ENCODE measurements at regions not wholly inside any gene's neighbourhood (a gene's known extent, or its start where the extent isn't known, plus 50 kb on each side); places are given as distances from the start of the nearest gene placed in this dataset.

DNA sequence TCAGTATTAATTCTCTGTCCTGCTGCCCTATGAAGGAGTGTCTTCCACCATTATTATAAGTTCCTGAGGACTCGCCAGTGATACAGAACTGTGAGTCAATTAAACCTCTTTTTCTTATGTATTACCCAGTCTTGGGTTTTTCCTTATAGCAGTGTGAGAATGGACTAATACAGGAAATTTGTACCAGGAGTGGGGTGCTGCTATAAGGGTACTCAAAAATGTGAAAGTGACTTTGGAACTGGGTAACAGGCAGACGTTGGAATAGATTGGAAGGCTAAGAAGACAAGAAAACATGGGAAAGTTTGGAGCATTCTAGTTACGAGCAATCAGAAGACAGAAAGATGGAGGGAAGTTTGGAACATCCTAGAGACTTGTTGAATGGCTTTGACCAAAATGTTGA, 616.7 kb upstream of the EPHA7 start (continued):
- no peak for TF ChIP-seq CEBPB (IDR thresholded peaks at IDR 0.05; ENCODE audit: low read depth)
- TF ChIP-seq EZH2phosphoT487 (IDR thresholded peaks at IDR 0.05; ENCODE audit: borderline replicate concordance), result no peak
- TF ChIP-seq TCF7L2 (IDR thresholded peaks at IDR 0.05; ENCODE audit: borderline replicate concordance, extremely low read depth, insufficient read depth, insufficient read length), result no peak
- TF ChIP-seq, protein P1, sequence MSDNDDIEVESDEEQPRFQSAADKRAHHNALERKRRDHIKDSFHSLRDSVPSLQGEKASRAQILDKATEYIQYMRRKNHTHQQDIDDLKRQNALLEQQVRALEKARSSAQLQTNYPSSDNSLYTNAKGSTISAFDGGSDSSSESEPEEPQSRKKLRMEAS (IDR thresholded peaks at IDR 0.05), result no peak
- no peak for TF ChIP-seq JUND (IDR thresholded peaks at IDR 0.05)
- no peak for TF ChIP-seq ZNF274 (IDR thresholded peaks at IDR 0.05; ENCODE audit: low read depth, low read length)
- TF ChIP-seq POLR2A (IDR thresholded peaks at IDR 0.05; ENCODE audit: borderline replicate concordance, extremely low read depth, insufficient read depth, insufficient read length), result no peak
- TF ChIP-seq, protein P2, sequence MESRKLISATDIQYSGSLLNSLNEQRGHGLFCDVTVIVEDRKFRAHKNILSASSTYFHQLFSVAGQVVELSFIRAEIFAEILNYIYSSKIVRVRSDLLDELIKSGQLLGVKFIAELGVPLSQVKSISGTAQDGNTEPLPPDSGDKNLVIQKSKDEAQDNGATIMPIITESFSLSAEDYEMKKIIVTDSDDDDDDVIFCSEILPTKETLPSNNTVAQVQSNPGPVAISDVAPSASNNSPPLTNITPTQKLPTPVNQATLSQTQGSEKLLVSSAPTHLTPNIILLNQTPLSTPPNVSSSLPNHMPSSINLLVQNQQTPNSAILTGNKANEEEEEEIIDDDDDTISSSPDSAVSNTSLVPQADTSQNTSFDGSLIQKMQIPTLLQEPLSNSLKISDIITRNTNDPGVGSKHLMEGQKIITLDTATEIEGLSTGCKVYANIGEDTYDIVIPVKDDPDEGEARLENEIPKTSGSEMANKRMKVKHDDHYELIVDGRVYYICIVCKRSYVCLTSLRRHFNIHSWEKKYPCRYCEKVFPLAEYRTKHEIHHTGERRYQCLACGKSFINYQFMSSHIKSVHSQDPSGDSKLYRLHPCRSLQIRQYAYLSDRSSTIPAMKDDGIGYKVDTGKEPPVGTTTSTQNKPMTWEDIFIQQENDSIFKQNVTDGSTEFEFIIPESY (IDR thresholded peaks at IDR 0.05; ENCODE audit: extremely low read depth, insufficient replicate concordance, low read length), result no peak
- no peak for TF ChIP-seq EZH2 (IDR thresholded peaks at IDR 0.05)

DNA sequence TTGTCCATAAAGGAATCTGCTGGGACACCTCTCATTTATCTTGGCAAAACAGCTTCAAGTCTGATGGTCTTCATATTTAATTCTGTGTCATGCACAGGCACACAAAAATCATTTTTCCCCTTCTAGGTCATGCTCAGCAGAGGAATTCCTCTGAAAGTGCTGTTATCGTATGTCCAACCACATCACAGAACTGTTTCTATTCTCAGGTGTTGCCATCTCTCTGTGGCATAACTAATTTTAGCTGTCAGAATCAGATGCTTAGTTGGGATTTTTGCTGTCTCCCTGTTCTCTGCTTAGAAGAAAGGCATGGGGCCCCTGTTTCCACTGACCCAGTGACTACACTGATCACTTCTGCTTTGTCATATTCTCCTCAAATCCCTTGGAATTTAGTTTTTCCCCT, 608.0 kb upstream of the EPHA7 start:
- H3K36me3 ChIP-seq (ENCODE audit: control insufficient read depth in 1 of 2, insufficient read depth in 2 of 2, low read length in 2 of 2), result no peaks in the 10 kb centered on the region
- no TSS peak for BruUV-seq (replicated peaks)
- no peaks in the 10 kb centered on the region for H3K27me3 ChIP-seq (ENCODE audit: insufficient read depth, low read length)
- ChIA-PET POLR2A (no interaction called here), CTCF (no interaction called here), RAD21 (ENCODE audit: low non-redundant PET in 1 of 2, low total read pairs in 2 of 2, uncharacterized antibody in 2 of 2, unreplicated experiment in 2 of 2) (no interaction called here)
- no peak overlapping the region for H3K4me3 ChIP-seq (replicated peaks in 1 of 2; ENCODE audit: low read depth in 1 of 2, low read length in 2 of 2)
- intact Hi-C loops (cut with micrococcal nuclease), result no loop called here
- no peaks in the 10 kb centered on the region for H3K9me2 ChIP-seq (ENCODE audit: insufficient read depth)
- H3K4me1 ChIP-seq (ENCODE audit: control insufficient read depth in 1 of 2, insufficient read depth in 2 of 2, low read length in 2 of 2), result no peaks in the 10 kb centered on the region
- no peak overlapping the region for H2AFZ ChIP-seq (ENCODE audit: low read depth, low read length, poor library complexity, severe bottlenecking)
- H3K27ac ChIP-seq (ENCODE audit: low read depth, low read length), result no peak overlapping the region
- H4K20me1 ChIP-seq (ENCODE audit: insufficient read depth), result no peaks in the 10 kb centered on the region
- no peak for DNase-seq (ENCODE audit: low read depth, low spot score)
- H3K9ac ChIP-seq (ENCODE audit: low read length), result no peak overlapping the region
- H3K79me2 ChIP-seq (ENCODE audit: insufficient read depth, low read length), result no peaks in the 10 kb centered on the region
- no peak for ATAC-seq
- H3K9me3 ChIP-seq (ENCODE audit: control insufficient read depth in 1 of 2, insufficient read depth in 1 of 2, low read depth in 1 of 2, low read length in 2 of 2), result peaks cover 6 to 10% of the 10 kb centered on the region in 2 experiments; a peak in 2 of 4 replicates
- H3K4me2 ChIP-seq (ENCODE audit: low read length), result no peak overlapping the region
- TF ChIP-seq JUND (IDR thresholded peaks at IDR 0.05), result no peak
- no peak for TF ChIP-seq EGR1 (IDR thresholded peaks at IDR 0.05; ENCODE audit: low read depth)
- no peak for TF ChIP-seq ZNF274 (IDR thresholded peaks at IDR 0.05; ENCODE audit: low read depth, low read length)
- no peak for TF ChIP-seq RAD21 (IDR thresholded peaks at IDR 0.05; ENCODE audit: low read depth)
- TF ChIP-seq FOSL1 (IDR thresholded peaks at IDR 0.05; ENCODE audit: low read depth), result no peak
- no peak for TF ChIP-seq SRF (IDR thresholded peaks at IDR 0.05; ENCODE audit: low read depth)
- no peak for TF ChIP-seq EZH2phosphoT487 (IDR thresholded peaks at IDR 0.05; ENCODE audit: borderline replicate concordance)
- no peak for TF ChIP-seq CEBPB (IDR thresholded peaks at IDR 0.05; ENCODE audit: low read depth)
- TF ChIP-seq ELF1 (IDR thresholded peaks at IDR 0.05; ENCODE audit: borderline replicate concordance, low read depth), result no peak
- TF ChIP-seq POLR2A (IDR thresholded peaks at IDR 0.05; ENCODE audit: borderline replicate concordance, extremely low read depth, insufficient read depth, insufficient read length), result no peak
- no peak for TF ChIP-seq CBX3 (IDR thresholded peaks at IDR 0.05; ENCODE audit: low read depth)
- TF ChIP-seq, protein P1 (IDR thresholded peaks at IDR 0.05), result no peak
- TF ChIP-seq POLR2AphosphoS5 (IDR thresholded peaks at IDR 0.05; ENCODE audit: low read depth, low read length), result no peak
- TF ChIP-seq, protein P3, sequence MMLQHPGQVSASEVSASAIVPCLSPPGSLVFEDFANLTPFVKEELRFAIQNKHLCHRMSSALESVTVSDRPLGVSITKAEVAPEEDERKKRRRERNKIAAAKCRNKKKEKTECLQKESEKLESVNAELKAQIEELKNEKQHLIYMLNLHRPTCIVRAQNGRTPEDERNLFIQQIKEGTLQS (IDR thresholded peaks at IDR 0.05), result no peak
- no peak for TF ChIP-seq ZFX (IDR thresholded peaks at IDR 0.05)
- TF ChIP-seq, protein P4, sequence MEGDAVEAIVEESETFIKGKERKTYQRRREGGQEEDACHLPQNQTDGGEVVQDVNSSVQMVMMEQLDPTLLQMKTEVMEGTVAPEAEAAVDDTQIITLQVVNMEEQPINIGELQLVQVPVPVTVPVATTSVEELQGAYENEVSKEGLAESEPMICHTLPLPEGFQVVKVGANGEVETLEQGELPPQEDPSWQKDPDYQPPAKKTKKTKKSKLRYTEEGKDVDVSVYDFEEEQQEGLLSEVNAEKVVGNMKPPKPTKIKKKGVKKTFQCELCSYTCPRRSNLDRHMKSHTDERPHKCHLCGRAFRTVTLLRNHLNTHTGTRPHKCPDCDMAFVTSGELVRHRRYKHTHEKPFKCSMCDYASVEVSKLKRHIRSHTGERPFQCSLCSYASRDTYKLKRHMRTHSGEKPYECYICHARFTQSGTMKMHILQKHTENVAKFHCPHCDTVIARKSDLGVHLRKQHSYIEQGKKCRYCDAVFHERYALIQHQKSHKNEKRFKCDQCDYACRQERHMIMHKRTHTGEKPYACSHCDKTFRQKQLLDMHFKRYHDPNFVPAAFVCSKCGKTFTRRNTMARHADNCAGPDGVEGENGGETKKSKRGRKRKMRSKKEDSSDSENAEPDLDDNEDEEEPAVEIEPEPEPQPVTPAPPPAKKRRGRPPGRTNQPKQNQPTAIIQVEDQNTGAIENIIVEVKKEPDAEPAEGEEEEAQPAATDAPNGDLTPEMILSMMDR (IDR thresholded peaks at IDR 0.05 in 2 of 3, conservative IDR thresholded peaks at IDR 0.05 in 1 of 3; ENCODE audit: borderline replicate concordance in 1 of 3, insufficient read depth in 1 of 3, low read depth in 2 of 3, low read length in 2 of 3), result no peak
- no peak for TF ChIP-seq YY1 (IDR thresholded peaks at IDR 0.05; ENCODE audit: extremely low read depth, insufficient replicate concordance, low read depth, low read length)
- no peak for TF ChIP-seq EZH2 (IDR thresholded peaks at IDR 0.05)

Measured in HCT116 (cell line).